ENCODE measurements at regions not wholly inside any gene's neighbourhood (a gene's known extent, or its start where the extent isn't known, plus 50 kb on each side); places are given as distances from the start of the nearest gene placed in this dataset.

DNA sequence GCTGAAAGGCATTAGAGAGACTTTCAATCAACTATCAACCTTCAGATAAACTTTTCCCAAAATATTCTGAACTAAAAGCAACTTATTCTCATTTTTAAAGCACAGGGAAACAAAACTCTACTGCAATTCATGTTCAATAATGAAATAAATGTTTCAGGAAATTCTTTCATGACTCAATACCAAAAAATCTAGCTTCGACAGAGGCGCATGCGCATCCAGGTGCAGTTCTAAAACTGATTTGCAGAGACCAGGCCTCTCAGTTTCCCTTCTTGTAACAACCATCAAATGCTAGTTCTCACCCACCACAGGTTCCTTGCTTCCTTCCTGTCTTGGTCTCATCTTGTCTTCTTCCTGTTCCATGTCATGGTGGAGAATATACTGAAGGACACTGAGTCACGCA lies 55.3 kb upstream of the NRBF2 start:
- no peak overlapping the region for H2AFZ ChIP-seq (ENCODE audit: insufficient read depth, low read depth, low read length, poor library complexity, severe bottlenecking)
- Mint-ChIP-seq H3K27ac (no peak overlapping the region), H3K4me3 (no peak overlapping the region), H3K27me3 (peaks cover 25% of the 10 kb centered on the region), H3K4me1 (no peaks in the 10 kb centered on the region), H3K9me3 (ENCODE audit: insufficient read depth) (no peaks in the 10 kb centered on the region)
- no peaks in the 10 kb centered on the region for H4K20me1 ChIP-seq (ENCODE audit: control insufficient read depth, insufficient read depth, low read length, poor library complexity, severe bottlenecking)
- H3K79me2 ChIP-seq (ENCODE audit: control insufficient read depth, insufficient read depth, low read length): no peaks in the 10 kb centered on the region
- no CpG with 5 or more reads among the region's 4 CpGs for WGBS (ENCODE audit: insufficient coverage)
- CTCF ChIA-PET: no interaction called here
- no peaks in the 10 kb centered on the region for H3K9me3 ChIP-seq (ENCODE audit: control extremely low read depth in 1 of 3, control insufficient read depth in 2 of 3, insufficient read depth in 1 of 3, low read length in 2 of 3)
- no peaks in the 10 kb centered on the region for H3K36me3 ChIP-seq (replicated peaks in 1 of 2; ENCODE audit: control extremely low read depth in 1 of 2, control insufficient read depth in 1 of 2, extremely low read depth in 1 of 2, insufficient read depth in 2 of 2, low read length in 1 of 2)
- TF ChIP-seq EZH2 (IDR thresholded peaks at IDR 0.05; ENCODE audit: borderline replicate concordance, insufficient read depth, low read depth, low read length, poor library complexity, severe bottlenecking) (no peak), CTCF (IDR thresholded peaks at IDR 0.05) (no peak)
- H3K27me3 ChIP-seq (replicated peaks in 1 of 4; ENCODE audit: control extremely low read depth in 1 of 4, control insufficient read depth in 3 of 4, insufficient read depth in 4 of 4, low read length in 3 of 4): peaks cover 0 to 4% (median 0%) of the 10 kb centered on the region in 4 experiments
- POLR2A ChIA-PET: no interaction called here
- intact Hi-C loops (cut with micrococcal nuclease): no loop called here
- no peaks in the 10 kb centered on the region for H3K4me1 ChIP-seq (ENCODE audit: control insufficient read depth in 2 of 2, insufficient read depth in 2 of 2, low read length in 2 of 2)
- DNase-seq (no peak), ATAC-seq (ENCODE audit: low read depth) (no peak)
- no peak overlapping the region for H3K4me2 ChIP-seq (replicated peaks; ENCODE audit: low read depth, low read length, poor library complexity, severe bottlenecking)
- no peak overlapping the region for H3K27ac ChIP-seq (ENCODE audit: low read length in 2 of 2)
- no peak overlapping the region for H3K4me3 ChIP-seq (ENCODE audit: control extremely low read depth in 1 of 5, extremely low read depth in 1 of 5, insufficient read depth in 1 of 5, low read depth in 2 of 5, low read length in 4 of 5)
- no peak overlapping the region for H3K9ac ChIP-seq (ENCODE audit: low read length)

DNA sequence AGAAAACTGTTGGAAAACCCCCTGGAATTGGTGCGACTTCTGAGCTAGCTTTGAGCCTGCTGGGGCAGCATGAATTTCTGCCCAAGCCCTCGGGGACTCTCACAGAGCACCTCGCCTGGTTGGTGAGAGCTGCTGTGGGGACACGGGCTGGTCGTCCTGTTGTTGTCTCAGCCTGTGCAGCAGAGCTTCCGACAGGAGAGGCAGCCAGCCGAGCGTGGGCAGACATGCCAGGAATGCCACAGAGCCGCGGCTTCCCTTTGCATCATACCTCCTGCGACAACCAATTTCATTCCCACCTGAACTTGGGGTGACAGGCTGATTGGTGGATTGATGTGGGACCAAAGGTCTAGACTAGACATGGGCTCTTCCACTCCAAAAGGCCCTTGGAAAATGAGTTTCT lies 60.2 kb upstream of the NRBF2 start:
- CTCF ChIA-PET: interaction anchor here (0.9 kb wide), 1 partner anchor 12 kb away, joined by 3 read pairs; no protein-coding TSS in a partner anchor
- Mint-ChIP-seq H3K4me3 (no peak overlapping the region), H3K4me1 (no peaks in the 10 kb centered on the region)

More for the DNA sequence above, 60.2 kb upstream of the NRBF2 start:
- TF ChIP-seq CTCF (IDR thresholded peaks at IDR 0.05) (no peak), EZH2 (IDR thresholded peaks at IDR 0.05; ENCODE audit: borderline replicate concordance, insufficient read depth, low read depth, low read length, poor library complexity, severe bottlenecking) (no peak)
- H3K9ac ChIP-seq (ENCODE audit: low read length): no peak overlapping the region
- H3K79me2 ChIP-seq (ENCODE audit: control insufficient read depth, insufficient read depth, low read length): no peaks in the 10 kb centered on the region
- WGBS (ENCODE audit: insufficient coverage): 93% methylated on average over 9 of the region's 11 CpGs
- Mint-ChIP-seq H3K9me3 (ENCODE audit: insufficient read depth) (no peaks in the 10 kb centered on the region), H3K27me3 (peaks cover 52% of the 10 kb centered on the region), H3K27ac (no peak overlapping the region)
- H3K27me3 ChIP-seq (replicated peaks in 1 of 4; ENCODE audit: control extremely low read depth in 1 of 4, control insufficient read depth in 3 of 4, insufficient read depth in 4 of 4, low read length in 3 of 4): peaks cover 0 to 13% (median 7%) of the 10 kb centered on the region in 4 experiments
- H2AFZ ChIP-seq (ENCODE audit: insufficient read depth, low read depth, low read length, poor library complexity, severe bottlenecking): no peak overlapping the region
- intact Hi-C loops (cut with micrococcal nuclease): no loop called here
- H3K4me1 ChIP-seq (ENCODE audit: control insufficient read depth in 2 of 2, insufficient read depth in 2 of 2, low read length in 2 of 2): no peaks in the 10 kb centered on the region
- DNase-seq (no peak), ATAC-seq (ENCODE audit: low read depth) (no peak)
- POLR2A ChIA-PET: no interaction called here
- H3K27ac ChIP-seq (ENCODE audit: low read length in 2 of 2): no peak overlapping the region
- no peaks in the 10 kb centered on the region for H3K9me3 ChIP-seq (ENCODE audit: control extremely low read depth in 1 of 3, control insufficient read depth in 2 of 3, insufficient read depth in 1 of 3, low read length in 2 of 3)
- H3K36me3 ChIP-seq (replicated peaks in 1 of 2; ENCODE audit: control extremely low read depth in 1 of 2, control insufficient read depth in 1 of 2, extremely low read depth in 1 of 2, insufficient read depth in 2 of 2, low read length in 1 of 2): no peaks in the 10 kb centered on the region
- H3K4me3 ChIP-seq (ENCODE audit: control extremely low read depth in 1 of 5, extremely low read depth in 1 of 5, insufficient read depth in 1 of 5, low read depth in 2 of 5, low read length in 4 of 5): no peak overlapping the region
- H3K4me2 ChIP-seq (replicated peaks; ENCODE audit: low read depth, low read length, poor library complexity, severe bottlenecking): no peak overlapping the region
- H4K20me1 ChIP-seq (ENCODE audit: control insufficient read depth, insufficient read depth, low read length, poor library complexity, severe bottlenecking): no peaks in the 10 kb centered on the region

Measured in B cell (primary cell).